A549 (cell line): ENCODE measurements at regions not wholly inside any gene's neighbourhood (a gene's known extent, or its start where the extent isn't known, plus 50 kb on each side); places are given as distances from the start of the nearest gene placed in this dataset.

Experiments
- CTCF ChIP-seq: fragments of >200 bp; sonication (Bioruptor Twin); formaldehyde crosslinking; IDR thresholded peaks from 3 replicates; pipeline ENCODE4 v1.5.1; 2016
- EP300 ChIP-seq, 2 experiments: fragments of >200 bp; sonication (Bioruptor Twin); formaldehyde crosslinking; IDR thresholded peaks; 2 replicates in 1 of 2; 3 replicates in 1 of 2; pipeline ENCODE4 v1.6.1; 2016 to 2017
- MAX ChIP-seq: IDR thresholded peaks from 2 replicates; pipeline ENCODE4 v1.6.1; 2012
- MYC ChIP-seq: IDR thresholded peaks from 2 replicates; pipeline ENCODE4 v1.6.1; 2012; ENCODE audit warnings: mild to moderate bottlenecking, inconsistent platforms, low read length, improper control_type of control experiment, borderline replicate concordance
- NPAS2 ChIP-seq: fragments of 250-450 bp; sonication (Bioruptor Pico); IDR thresholded peaks from 2 replicates; pipeline ENCODE4 v1.8.0; 2022; ENCODE audit warnings: mild to moderate bottlenecking, moderate library complexity, borderline replicate concordance
- POLR2A ChIP-seq: IDR thresholded peaks from 2 replicates; pipeline ENCODE4 v1.6.1; 2012; ENCODE audit warnings: mild to moderate bottlenecking, low read length
- RAD21 ChIP-seq, 2 experiments: fragments of >200 bp in 1 of 2; sonication (Bioruptor Twin) in 1 of 2; formaldehyde crosslinking in 1 of 2; IDR thresholded peaks in 1 of 2; conservative IDR thresholded peaks in 1 of 2; 2 replicates in 1 of 2; 3 replicates in 1 of 2; pipeline ENCODE4 v1.6.1; 2012 to 2018; ENCODE audit warnings: inconsistent platforms in 1 of 2
- RCOR1 ChIP-seq: fragments of 150-350 bp; IDR thresholded peaks from 2 replicates; pipeline ENCODE4 v1.6.1; 2014; ENCODE audit warnings: antibody characterized with exemption, low read length, low read depth
- SMC3 ChIP-seq: fragments of >200 bp; sonication (Bioruptor Twin); formaldehyde crosslinking; IDR thresholded peaks from 3 replicates; pipeline ENCODE4 v1.6.1; 2018; ENCODE audit warnings: inconsistent platforms
- USF2 ChIP-seq: fragments of 450-650 bp; IDR thresholded peaks from 2 replicates; pipeline ENCODE4 v1.6.1; 2014; ENCODE audit warnings: antibody characterized with exemption

GRCh38 chr15:70526221-70526973 is 237.0 kb downstream of the UACA start:
- no peak for TF ChIP-seq CTCF
- TF ChIP-seq EP300 (IDR thresholded peaks at IDR 0.05), result 0 out of 5 replicates have a peak, but pooled peaks of 1 of the 2 experiments have one; percentile 38
- TF ChIP-seq MAX, result peak; percentile 49; the same call in 1 of the 2 replicates
- TF ChIP-seq MYC, result no peak
- TF ChIP-seq SMC3, result no peak; the same call in 2 of the 3 replicates
- no peak for TF ChIP-seq USF2
- TF ChIP-seq RCOR1, result no peak
- TF ChIP-seq NPAS2, result no peak
- TF ChIP-seq POLR2A, result no peak
- TF ChIP-seq RAD21 (conservative IDR thresholded peaks at IDR 0.05 in 1 of 2, IDR thresholded peaks at IDR 0.05 in 1 of 2), result peak in 1 of 2 experiments; percentile 38; a peak in 1 of 5 replicates
